Neural cell (in vitro differentiated cells): ENCODE measurements at regions not wholly inside any gene's neighbourhood (a gene's known extent, or its start where the extent isn't known, plus 50 kb on each side); places are given as distances from the start of the nearest gene placed in this dataset.

Source experiments
- EP300 ChIP-seq: fragments of 450-650 bp; conservative IDR thresholded peaks from 2 replicates; pipeline ENCODE4 v1.6.1; 2014; ENCODE audit warnings: antibody characterized with exemption, mild to moderate bottlenecking, moderate library complexity; ENCODE audit not compliant: poor library complexity, severe bottlenecking
- EZH2 ChIP-seq: fragments of 200-600, 300-800 bp; shearing (Covaris generic), sonication (generic); IDR thresholded peaks from 2 replicates; pipeline ENCODE4 v1.6.1; 2014; ENCODE audit warnings: antibody characterized with exemption, low read length, borderline replicate concordance, mild to moderate bottlenecking; ENCODE audit not compliant: insufficient read depth, poor library complexity, severe bottlenecking
- POLR2AphosphoS5 ChIP-seq: IDR thresholded peaks from 2 replicates; pipeline ENCODE4 v1.6.1; 2012
- RAD21 ChIP-seq: fragments of 450-650 bp; conservative IDR thresholded peaks from 2 replicates; pipeline ENCODE4 v1.6.1; 2014; ENCODE audit warnings: antibody characterized with exemption, mild to moderate bottlenecking, moderate library complexity
- SMC3 ChIP-seq: fragments of 450-650 bp; conservative IDR thresholded peaks from 2 replicates; pipeline ENCODE4 v1.6.1; 2014; ENCODE audit warnings: antibody characterized with exemption, mild to moderate bottlenecking, moderate library complexity; ENCODE audit not compliant: poor library complexity
- TF ChIP-seq, protein P1 (sequence below): fragments of 450-650 bp; IDR thresholded peaks from 2 replicates; pipeline ENCODE4 v1.5.1; 2014; ENCODE audit warnings: antibody characterized with exemption, mild to moderate bottlenecking, moderate library complexity; ENCODE audit not compliant: poor library complexity, severe bottlenecking
- TF ChIP-seq, protein P2 (sequence below): IDR thresholded peaks from 2 replicates; pipeline ENCODE4 v1.6.1; 2012; ENCODE audit warnings: borderline replicate concordance

DNA sequence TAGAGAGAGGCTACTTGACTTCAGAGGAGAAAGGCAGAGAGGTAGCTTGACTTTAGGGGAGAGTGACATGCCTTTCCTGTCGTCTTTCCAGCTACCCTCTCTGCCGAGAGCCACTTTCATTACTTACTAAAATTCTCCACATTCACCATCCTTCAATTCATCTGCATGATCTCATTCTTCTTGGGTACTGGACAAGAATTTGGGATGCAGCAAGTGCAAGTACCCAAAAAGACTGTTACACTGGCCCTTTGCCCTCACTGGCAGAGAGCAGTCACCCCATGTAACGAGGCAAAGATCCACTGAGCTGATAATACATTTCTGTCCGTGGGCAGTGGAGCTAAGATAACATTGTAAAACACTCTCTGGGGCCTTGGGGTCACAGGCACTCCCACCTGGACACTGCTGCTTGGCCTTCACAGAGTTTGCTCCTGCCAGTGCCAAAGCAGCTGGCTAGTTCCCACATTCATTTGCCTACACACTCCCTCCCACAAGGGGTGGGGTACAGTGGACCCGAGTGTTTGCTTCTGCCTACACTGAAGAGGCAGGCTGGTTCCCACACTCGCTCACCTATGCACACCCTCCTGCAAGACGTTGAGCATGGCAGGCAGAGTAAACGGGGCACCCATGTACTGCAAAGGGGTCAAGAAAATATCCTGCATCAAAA lies 1276.9 kb upstream of the PCDH9 start:
- TF ChIP-seq EP300: no peak
- TF ChIP-seq, protein P1, sequence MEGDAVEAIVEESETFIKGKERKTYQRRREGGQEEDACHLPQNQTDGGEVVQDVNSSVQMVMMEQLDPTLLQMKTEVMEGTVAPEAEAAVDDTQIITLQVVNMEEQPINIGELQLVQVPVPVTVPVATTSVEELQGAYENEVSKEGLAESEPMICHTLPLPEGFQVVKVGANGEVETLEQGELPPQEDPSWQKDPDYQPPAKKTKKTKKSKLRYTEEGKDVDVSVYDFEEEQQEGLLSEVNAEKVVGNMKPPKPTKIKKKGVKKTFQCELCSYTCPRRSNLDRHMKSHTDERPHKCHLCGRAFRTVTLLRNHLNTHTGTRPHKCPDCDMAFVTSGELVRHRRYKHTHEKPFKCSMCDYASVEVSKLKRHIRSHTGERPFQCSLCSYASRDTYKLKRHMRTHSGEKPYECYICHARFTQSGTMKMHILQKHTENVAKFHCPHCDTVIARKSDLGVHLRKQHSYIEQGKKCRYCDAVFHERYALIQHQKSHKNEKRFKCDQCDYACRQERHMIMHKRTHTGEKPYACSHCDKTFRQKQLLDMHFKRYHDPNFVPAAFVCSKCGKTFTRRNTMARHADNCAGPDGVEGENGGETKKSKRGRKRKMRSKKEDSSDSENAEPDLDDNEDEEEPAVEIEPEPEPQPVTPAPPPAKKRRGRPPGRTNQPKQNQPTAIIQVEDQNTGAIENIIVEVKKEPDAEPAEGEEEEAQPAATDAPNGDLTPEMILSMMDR: no peak
- TF ChIP-seq RAD21: no peak
- no peak for TF ChIP-seq SMC3
- TF ChIP-seq EZH2: no peak
- TF ChIP-seq POLR2AphosphoS5: no peak
- TF ChIP-seq, protein P2, sequence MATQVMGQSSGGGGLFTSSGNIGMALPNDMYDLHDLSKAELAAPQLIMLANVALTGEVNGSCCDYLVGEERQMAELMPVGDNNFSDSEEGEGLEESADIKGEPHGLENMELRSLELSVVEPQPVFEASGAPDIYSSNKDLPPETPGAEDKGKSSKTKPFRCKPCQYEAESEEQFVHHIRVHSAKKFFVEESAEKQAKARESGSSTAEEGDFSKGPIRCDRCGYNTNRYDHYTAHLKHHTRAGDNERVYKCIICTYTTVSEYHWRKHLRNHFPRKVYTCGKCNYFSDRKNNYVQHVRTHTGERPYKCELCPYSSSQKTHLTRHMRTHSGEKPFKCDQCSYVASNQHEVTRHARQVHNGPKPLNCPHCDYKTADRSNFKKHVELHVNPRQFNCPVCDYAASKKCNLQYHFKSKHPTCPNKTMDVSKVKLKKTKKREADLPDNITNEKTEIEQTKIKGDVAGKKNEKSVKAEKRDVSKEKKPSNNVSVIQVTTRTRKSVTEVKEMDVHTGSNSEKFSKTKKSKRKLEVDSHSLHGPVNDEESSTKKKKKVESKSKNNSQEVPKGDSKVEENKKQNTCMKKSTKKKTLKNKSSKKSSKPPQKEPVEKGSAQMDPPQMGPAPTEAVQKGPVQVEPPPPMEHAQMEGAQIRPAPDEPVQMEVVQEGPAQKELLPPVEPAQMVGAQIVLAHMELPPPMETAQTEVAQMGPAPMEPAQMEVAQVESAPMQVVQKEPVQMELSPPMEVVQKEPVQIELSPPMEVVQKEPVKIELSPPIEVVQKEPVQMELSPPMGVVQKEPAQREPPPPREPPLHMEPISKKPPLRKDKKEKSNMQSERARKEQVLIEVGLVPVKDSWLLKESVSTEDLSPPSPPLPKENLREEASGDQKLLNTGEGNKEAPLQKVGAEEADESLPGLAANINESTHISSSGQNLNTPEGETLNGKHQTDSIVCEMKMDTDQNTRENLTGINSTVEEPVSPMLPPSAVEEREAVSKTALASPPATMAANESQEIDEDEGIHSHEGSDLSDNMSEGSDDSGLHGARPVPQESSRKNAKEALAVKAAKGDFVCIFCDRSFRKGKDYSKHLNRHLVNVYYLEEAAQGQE: no peak
